ENCODE measurements at regions not wholly inside any gene's neighbourhood (a gene's known extent, or its start where the extent isn't known, plus 50 kb on each side); places are given as distances from the start of the nearest gene placed in this dataset.

- no peak for TF ChIP-seq CTCF (IDR thresholded peaks at IDR 0.05; ENCODE audit: low read depth, low read length, poor library complexity, severe bottlenecking)
- no peak for TF ChIP-seq EZH2phosphoT487 (IDR thresholded peaks at IDR 0.05; ENCODE audit: borderline replicate concordance, low read length)
These were observed 746.5 kb upstream of the FOXG1 start for GRCh38 chr14:28020112-28020511.

All from DOHH2 (cell line).